HT-29 (cell line): ENCODE measurements at regions not wholly inside any gene's neighbourhood (a gene's known extent, or its start where the extent isn't known, plus 50 kb on each side); places are given as distances from the start of the nearest gene placed in this dataset.

Experiments used
- DNase-seq: peaks from one replicate; pipeline ENCODE4 v3.0.0-alpha.2; 2015; ENCODE audit warnings: low spot score

- DNase-seq: peak; percentile 34
These were observed 260.5 kb upstream of the KLF14 start for GRCh38 chr7:130994378-130995115.

- DNase-seq: peak; percentile 61
These were observed 261.5 kb upstream of the KLF14 start for GRCh38 chr7:130995252-130996081.

GRCh38 chr7:130996205-130996832 is 262.3 kb upstream of the KLF14 start:
- peak; percentile 54 for DNase-seq

- DNase-seq: peak; percentile 93
These were observed 262.8 kb upstream of the KLF14 start for GRCh38 chr7:130996833-130997231.

- peak; percentile 38 for DNase-seq
These were observed 265.1 kb upstream of the KLF14 start for GRCh38 chr7:130998993-130999602.

- DNase-seq: no peak
These were observed 265.9 kb upstream of the KLF14 start for GRCh38 chr7:130999926-131000325.

- DNase-seq: no peak
These were observed 266.4 kb upstream of the KLF14 start for GRCh38 chr7:131000389-131000788.

GRCh38 chr7:131000873-131001272 is 266.9 kb upstream of the KLF14 start:
- no peak for DNase-seq

GRCh38 chr7:131002600-131002999 is 268.6 kb upstream of the KLF14 start:
- no peak for DNase-seq

- DNase-seq: no peak
These were observed 269.6 kb upstream of the KLF14 start for GRCh38 chr7:131003634-131004033.

- no peak for DNase-seq
These were observed 270.4 kb upstream of the KLF14 start for GRCh38 chr7:131004371-131004770.

- DNase-seq: peak; percentile 97
These were observed 273.7 kb upstream of the KLF14 start for GRCh38 chr7:131007439-131008330.

- no peak for DNase-seq
These were observed 275.1 kb upstream of the KLF14 start for GRCh38 chr7:131008840-131009711.

- no peak for DNase-seq
These were observed 276.2 kb upstream of the KLF14 start for GRCh38 chr7:131010029-131010716.

GRCh38 chr7:131010717-131011431 is 276.9 kb upstream of the KLF14 start:
- DNase-seq: no peak

GRCh38 chr7:131011432-131011742 is 277.4 kb upstream of the KLF14 start:
- no peak for DNase-seq

- no peak for DNase-seq
These were observed 278.0 kb upstream of the KLF14 start for GRCh38 chr7:131011976-131012375.

GRCh38 chr7:131012477-131013031 is 278.5 kb upstream of the KLF14 start:
- DNase-seq: no peak

GRCh38 chr7:131013716-131014115 is 279.7 kb upstream of the KLF14 start:
- no peak for DNase-seq
